ENCODE measurements at regions not wholly inside any gene's neighbourhood (a gene's known extent, or its start where the extent isn't known, plus 50 kb on each side); places are given as distances from the start of the nearest gene placed in this dataset.
"Not testable (repeated sequence)": the region's sequence is repeated elsewhere in the genome, so short reads cannot be mapped to it uniquely, and the experiment has no call there.

GRCh38 chr3:103470498-103470897 lies 1035.7 kb downstream of the ZPLD1 start:
- DNase-seq (ENCODE audit: low read depth): no peak

GRCh38 chr3:103494011-103494410 lies 1059.2 kb downstream of the ZPLD1 start:
- DNase-seq (ENCODE audit: low read depth): no peak

GRCh38 chr3:103494512-103494911 lies 1059.7 kb downstream of the ZPLD1 start:
- DNase-seq (ENCODE audit: low read depth): no peak

- no peak for DNase-seq (ENCODE audit: low read depth)
These were observed 1060.4 kb downstream of the ZPLD1 start for GRCh38 chr3:103495186-103495585.

GRCh38 chr3:103499132-103499900 lies 1064.5 kb downstream of the ZPLD1 start:
- DNase-seq (ENCODE audit: low read depth): no peak

- no peak for DNase-seq (ENCODE audit: low read depth)
These were observed 1065.2 kb downstream of the ZPLD1 start for GRCh38 chr3:103499967-103500366.

- DNase-seq (ENCODE audit: low read depth): no peak
These were observed 1075.9 kb downstream of the ZPLD1 start for GRCh38 chr3:103510760-103511159.

- no peak for DNase-seq (ENCODE audit: low read depth)
These were observed 1077.1 kb downstream of the ZPLD1 start for GRCh38 chr3:103511891-103512290.

- DNase-seq (ENCODE audit: low read depth): no peak
These were observed 1077.8 kb downstream of the ZPLD1 start for GRCh38 chr3:103512595-103512994.

GRCh38 chr3:103513003-103513402 lies 1078.2 kb downstream of the ZPLD1 start:
- no peak for DNase-seq (ENCODE audit: low read depth)

- DNase-seq (ENCODE audit: low read depth): no peak
These were observed 1080.3 kb downstream of the ZPLD1 start for GRCh38 chr3:103515116-103515515.

- DNase-seq (ENCODE audit: low read depth): no peak
These were observed 1082.1 kb downstream of the ZPLD1 start for GRCh38 chr3:103516950-103517349.

- not testable (repeated sequence) for DNase-seq (ENCODE audit: low read depth)
These were observed 1096.5 kb downstream of the ZPLD1 start for GRCh38 chr3:103531327-103531726.

- DNase-seq (ENCODE audit: low read depth): no peak
These were observed 1098.2 kb downstream of the ZPLD1 start for GRCh38 chr3:103532986-103533385.

GRCh38 chr3:103554451-103554850 lies 1119.6 kb downstream of the ZPLD1 start:
- no peak for DNase-seq (ENCODE audit: low read depth)

- not testable (repeated sequence) for DNase-seq (ENCODE audit: low read depth)
These were observed 1129.3 kb downstream of the ZPLD1 start for GRCh38 chr3:103564116-103564515.

- no peak for DNase-seq (ENCODE audit: low read depth)
These were observed 1151.0 kb downstream of the ZPLD1 start for GRCh38 chr3:103585809-103586208.

- no peak for DNase-seq (ENCODE audit: low read depth)
These were observed 1155.0 kb downstream of the ZPLD1 start for GRCh38 chr3:103589770-103590169.

- no peak for DNase-seq (ENCODE audit: low read depth)
These were observed 1166.0 kb downstream of the ZPLD1 start for GRCh38 chr3:103600844-103601243.

- peak; percentile 56 for DNase-seq (ENCODE audit: low read depth)
These were observed 1166.9 kb downstream of the ZPLD1 start for GRCh38 chr3:103601666-103602065.

GRCh38 chr3:103609472-103609871 lies 1174.7 kb downstream of the ZPLD1 start:
- no peak for DNase-seq (ENCODE audit: low read depth)

GRCh38 chr3:103613397-103614156 lies 1178.8 kb downstream of the ZPLD1 start:
- no peak for DNase-seq (ENCODE audit: low read depth)

GRCh38 chr3:103614719-103615118 lies 1179.9 kb downstream of the ZPLD1 start:
- DNase-seq (ENCODE audit: low read depth): no peak
